ENCODE measurements at regions not wholly inside any gene's neighbourhood (a gene's known extent, or its start where the extent isn't known, plus 50 kb on each side); places are given as distances from the start of the nearest gene placed in this dataset.

GRCh38 chr2:217282531-217282930, 422.7 kb upstream of the TNP1 start:
- Histone ChIP-seq H3K4me1 (ENCODE audit: insufficient read depth) (peaks cover 3% of the 10 kb centered on the region; the same call in 1 of the 2 replicates), H3K79me2 (replicated peaks; ENCODE audit: insufficient read depth) (no peaks in the 10 kb centered on the region), H3K27ac (ENCODE audit: low read depth) (no peak overlapping the region), H3F3A (replicated peaks; ENCODE audit: low read depth) (no peaks in the 10 kb centered on the region), H3K4me3 (no peak overlapping the region), H3K36me3 (ENCODE audit: insufficient read depth) (0 out of 2 replicates have a peak, but pooled peaks cover 2% of the 10 kb centered on the region), H3K27me3 (ENCODE audit: insufficient read depth) (peaks cover 24% of the 10 kb centered on the region), H2AFZ (no peak overlapping the region), H3K9me2 (ENCODE audit: insufficient read depth) (0 out of 2 replicates have a peak, but pooled peaks cover 5% of the 10 kb centered on the region), H3K4me2 (no peak overlapping the region), H4K20me1 (replicated peaks; ENCODE audit: insufficient read depth) (no peaks in the 10 kb centered on the region; the same call in 1 of the 2 replicates)
- ATAC-seq = no peak
- no peak for DNase-seq (ENCODE audit: low spot score)
- Mint-ChIP-seq H3K4me1 (peaks cover 8% of the 10 kb centered on the region), H3K27ac (no peak overlapping the region), H3K27me3 (ENCODE audit: insufficient read depth, low read depth, poor library complexity) (peaks cover 40% of the 10 kb centered on the region), H3K9me3 (peaks cover 4% of the 10 kb centered on the region), H3K4me3 (no peak overlapping the region), H3K36me3 (ENCODE audit: low read depth) (peaks cover 5% of the 10 kb centered on the region)
- no peak for TF ChIP-seq ZNF331 (CRISPR knock-in tag; IDR thresholded peaks at IDR 0.05; ENCODE audit: low read depth)
- no peak for TF ChIP-seq ETS1 (IDR thresholded peaks at IDR 0.05)
- TF ChIP-seq NANOG (IDR thresholded peaks at IDR 0.05; ENCODE audit: borderline replicate concordance) = no peak
- no peak for TF ChIP-seq STAT1 (IDR thresholded peaks at IDR 0.05; ENCODE audit: unreplicated experiment)
- TF ChIP-seq ZNF462 (CRISPR knock-in tag; IDR thresholded peaks at IDR 0.05) = no peak
- TF ChIP-seq EZH2phosphoT487 (IDR thresholded peaks at IDR 0.05; ENCODE audit: unreplicated experiment) = no peak
- TF ChIP-seq CREB1 (CRISPR knock-in tag; IDR thresholded peaks at IDR 0.05; ENCODE audit: low read depth) = no peak
